Neutrophil (primary cell): ENCODE measurements at regions not wholly inside any gene's neighbourhood (a gene's known extent, or its start where the extent isn't known, plus 50 kb on each side); places are given as distances from the start of the nearest gene placed in this dataset.

Experiments used
- H3K27ac ChIP-seq: fragments of 200-600 bp; sonication (generic); 2 replicates; pipeline ENCODE4 v1.5.1; 2016; ENCODE audit warnings: mild to moderate bottlenecking, moderate library complexity
- H3K27me3 ChIP-seq: fragments of 200-600 bp; sonication (generic); 2 replicates; pipeline ENCODE4 v1.6.0; 2016; ENCODE audit warnings: mild to moderate bottlenecking
- H3K36me3 ChIP-seq: fragments of 200-600 bp; sonication (generic); 2 replicates; pipeline ENCODE4 v1.5.1; 2017
- H3K4me1 ChIP-seq, 2 experiments: fragments of 200-600 bp in 1 of 2; sonication (generic) in 1 of 2; 1 replicate in 1 of 2; 2 replicates in 1 of 2; pipeline versions ENCODE4 v1.5.1 to v1.6.1; 2013 to 2016; ENCODE audit warnings: low read depth in 1 of 2, low read length in 1 of 2, mild to moderate bottlenecking in 1 of 2, moderate library complexity in 1 of 2; ENCODE audit not compliant: control insufficient read depth in 1 of 2, insufficient read depth in 1 of 2
- H3K4me3 ChIP-seq, 2 experiments: fragments of 200-600 bp in 1 of 2; sonication (generic) in 1 of 2; 1 replicate in 1 of 2; 2 replicates in 1 of 2; pipeline ENCODE4 v1.5.1; 2013 to 2016; ENCODE audit warnings: low read depth in 1 of 2, low read length in 1 of 2, mild to moderate bottlenecking in 1 of 2, moderate library complexity in 1 of 2
- H3K9me3 ChIP-seq: fragments of 200-600 bp; sonication (generic); 2 replicates; pipeline ENCODE4 v1.5.1; 2016
- CTCF ChIP-seq: fragments of 200-600 bp; sonication (generic); IDR thresholded peaks from 2 replicates; pipeline ENCODE4 v1.5.1; 2016; ENCODE audit warnings: antibody characterized with exemption

GRCh38 chr15:37528432-37528831, 406.0 kb upstream of the TMCO5A start:
- TF ChIP-seq CTCF, result no peak
- Histone ChIP-seq H3K9me3 (no peaks in the 10 kb centered on the region), H3K4me1 (no peaks in the 10 kb centered on the region), H3K4me3 (no peak overlapping the region), H3K27me3 (no peaks in the 10 kb centered on the region), H3K36me3 (no peaks in the 10 kb centered on the region), H3K27ac (no peak overlapping the region)

GRCh38 chr15:37536967-37537605, 397.4 kb upstream of the TMCO5A start:
- Histone ChIP-seq H3K9me3 (no peaks in the 10 kb centered on the region), H3K27me3 (no peaks in the 10 kb centered on the region), H3K36me3 (no peaks in the 10 kb centered on the region), H3K4me1 (no peaks in the 10 kb centered on the region), H3K4me3 (no peak overlapping the region), H3K27ac (no peak overlapping the region)
- TF ChIP-seq CTCF, result no peak

DNA sequence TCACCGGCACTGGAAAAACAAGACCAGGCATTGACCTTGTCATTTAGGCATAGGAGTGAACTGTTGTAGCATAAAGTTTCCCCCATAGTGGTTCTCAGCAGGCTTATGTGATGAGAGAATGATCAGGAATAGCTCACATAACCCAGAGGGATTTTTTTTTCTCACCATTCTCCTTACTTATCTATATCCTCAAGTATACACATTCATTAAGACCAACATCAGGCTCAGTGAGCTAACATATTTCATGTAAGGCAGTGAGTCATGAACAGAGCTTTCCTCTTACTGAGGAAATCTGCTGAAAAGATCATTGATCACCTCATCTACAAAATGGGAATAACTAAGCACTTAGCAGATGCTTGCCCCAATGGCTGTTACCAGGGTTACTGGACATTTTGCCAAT, 396.6 kb upstream of the TMCO5A start:
- Histone ChIP-seq H3K36me3 (no peaks in the 10 kb centered on the region), H3K9me3 (no peaks in the 10 kb centered on the region), H3K4me1 (no peaks in the 10 kb centered on the region), H3K4me3 (no peak overlapping the region), H3K27ac (no peak overlapping the region), H3K27me3 (no peaks in the 10 kb centered on the region)
- TF ChIP-seq CTCF, result no peak

GRCh38 chr15:37548116-37548515, 386.3 kb upstream of the TMCO5A start:
- no peaks in the 10 kb centered on the region for H3K9me3 ChIP-seq
- H3K36me3 ChIP-seq, result no peaks in the 10 kb centered on the region
- no peaks in the 10 kb centered on the region for H3K4me1 ChIP-seq
- no peak for TF ChIP-seq CTCF
- H3K4me3 ChIP-seq, result no peak overlapping the region
- no peak overlapping the region for H3K27ac ChIP-seq
- no peaks in the 10 kb centered on the region for H3K27me3 ChIP-seq

- Histone ChIP-seq H3K9me3 (no peaks in the 10 kb centered on the region), H3K4me3 (no peak overlapping the region), H3K27ac (no peak overlapping the region), H3K4me1 (no peaks in the 10 kb centered on the region), H3K27me3 (no peaks in the 10 kb centered on the region), H3K36me3 (no peaks in the 10 kb centered on the region)
- TF ChIP-seq CTCF, result no peak
These were observed 383.9 kb upstream of the TMCO5A start for GRCh38 chr15:37550360-37551024.
